NB4 (cell line): ENCODE measurements at regions not wholly inside any gene's neighbourhood (a gene's known extent, or its start where the extent isn't known, plus 50 kb on each side); places are given as distances from the start of the nearest gene placed in this dataset.

Experiments
- CTCF ChIP-seq: IDR thresholded peaks from one replicate; pipeline ENCODE4 v1.5.1; 2012; ENCODE audit warnings: low read depth, low read length
- MAX ChIP-seq: IDR thresholded peaks from 2 replicates; pipeline ENCODE4 v1.6.1; 2011; ENCODE audit warnings: low read depth, low read length
- MYC ChIP-seq: IDR thresholded peaks from 2 replicates; pipeline ENCODE4 v1.6.1; 2011; ENCODE audit warnings: low read depth, low read length
- POLR2A ChIP-seq: IDR thresholded peaks from 2 replicates; pipeline ENCODE4 v1.6.1; 2011; ENCODE audit warnings: mild to moderate bottlenecking; ENCODE audit not compliant: insufficient read length; ENCODE audit errors: extremely low read depth

- no peak for TF ChIP-seq CTCF
- no peak for TF ChIP-seq POLR2A
- no peak for TF ChIP-seq MAX
- TF ChIP-seq MYC, result no peak
Observed at GRCh38 chr1:189301235-189301634, 1176.4 kb downstream of the BRINP3 start.
